ENCODE measurements at regions not wholly inside any gene's neighbourhood (a gene's known extent, or its start where the extent isn't known, plus 50 kb on each side); places are given as distances from the start of the nearest gene placed in this dataset.

DNA sequence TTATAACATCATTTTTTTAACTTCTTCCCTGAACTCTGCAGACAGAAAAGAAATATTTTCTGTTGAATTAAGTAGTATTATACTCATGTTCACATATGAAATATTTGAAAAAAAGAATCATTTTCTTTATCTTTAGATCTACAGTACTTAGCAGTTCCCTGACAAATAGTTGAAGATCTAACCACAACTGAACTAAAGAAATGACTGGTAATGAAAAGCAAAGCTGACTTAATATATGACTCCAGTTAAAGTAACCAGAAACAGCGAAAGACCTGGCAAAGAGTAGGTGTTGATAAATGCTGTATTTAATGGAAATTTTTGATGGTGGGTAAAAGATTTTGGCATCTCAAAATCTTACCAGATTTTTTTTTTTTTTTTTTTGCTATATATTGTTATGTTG is 207.1 kb upstream of the SLC16A7 start:
- Histone ChIP-seq H3K27ac (ENCODE audit: low read depth, low read length) (no peak overlapping the region), H2AFZ (ENCODE audit: low read depth, low read length, poor library complexity, severe bottlenecking) (no peak overlapping the region), H3K36me3 (ENCODE audit: control insufficient read depth in 1 of 2, insufficient read depth in 2 of 2, low read length in 2 of 2) (no peaks in the 10 kb centered on the region), H3K4me1 (ENCODE audit: control insufficient read depth in 1 of 2, insufficient read depth in 2 of 2, low read length in 2 of 2) (no peaks in the 10 kb centered on the region), H3K9me2 (ENCODE audit: insufficient read depth) (no peaks in the 10 kb centered on the region), H3K27me3 (ENCODE audit: insufficient read depth, low read length) (no peaks in the 10 kb centered on the region), H3K4me3 (replicated peaks in 1 of 2; ENCODE audit: low read depth in 1 of 2, low read length in 2 of 2) (no peak overlapping the region), H3K9ac (ENCODE audit: low read length) (no peak overlapping the region), H3K79me2 (ENCODE audit: insufficient read depth, low read length) (no peaks in the 10 kb centered on the region), H4K20me1 (ENCODE audit: insufficient read depth) (no peaks in the 10 kb centered on the region), H3K9me3 (ENCODE audit: control insufficient read depth in 1 of 2, insufficient read depth in 1 of 2, low read depth in 1 of 2, low read length in 2 of 2) (no peaks in the 10 kb centered on the region), H3K4me2 (ENCODE audit: low read length) (no peak overlapping the region)
- no TSS peak for BruUV-seq (replicated peaks)
- intact Hi-C loops (cut with micrococcal nuclease) = no loop called here
- TF ChIP-seq CEBPB (IDR thresholded peaks at IDR 0.05; ENCODE audit: low read depth) (no peak), CBX3 (IDR thresholded peaks at IDR 0.05; ENCODE audit: low read depth) (no peak), EGR1 (IDR thresholded peaks at IDR 0.05; ENCODE audit: low read depth) (no peak), RAD21 (IDR thresholded peaks at IDR 0.05; ENCODE audit: low read depth) (no peak), ELF1 (IDR thresholded peaks at IDR 0.05; ENCODE audit: borderline replicate concordance, low read depth) (no peak), JUND (IDR thresholded peaks at IDR 0.05) (no peak), CTCF (IDR thresholded peaks at IDR 0.05 in 2 of 3, conservative IDR thresholded peaks at IDR 0.05 in 1 of 3; ENCODE audit: borderline replicate concordance in 1 of 3, insufficient read depth in 1 of 3, low read depth in 2 of 3, low read length in 2 of 3) (no peak), YY1 (IDR thresholded peaks at IDR 0.05; ENCODE audit: extremely low read depth, insufficient replicate concordance, low read depth, low read length) (no peak), SRF (IDR thresholded peaks at IDR 0.05; ENCODE audit: low read depth) (no peak), ZFX (IDR thresholded peaks at IDR 0.05) (no peak), SP1 (IDR thresholded peaks at IDR 0.05; ENCODE audit: low read depth) (no peak)
- TF ChIP-seq, protein P1, sequence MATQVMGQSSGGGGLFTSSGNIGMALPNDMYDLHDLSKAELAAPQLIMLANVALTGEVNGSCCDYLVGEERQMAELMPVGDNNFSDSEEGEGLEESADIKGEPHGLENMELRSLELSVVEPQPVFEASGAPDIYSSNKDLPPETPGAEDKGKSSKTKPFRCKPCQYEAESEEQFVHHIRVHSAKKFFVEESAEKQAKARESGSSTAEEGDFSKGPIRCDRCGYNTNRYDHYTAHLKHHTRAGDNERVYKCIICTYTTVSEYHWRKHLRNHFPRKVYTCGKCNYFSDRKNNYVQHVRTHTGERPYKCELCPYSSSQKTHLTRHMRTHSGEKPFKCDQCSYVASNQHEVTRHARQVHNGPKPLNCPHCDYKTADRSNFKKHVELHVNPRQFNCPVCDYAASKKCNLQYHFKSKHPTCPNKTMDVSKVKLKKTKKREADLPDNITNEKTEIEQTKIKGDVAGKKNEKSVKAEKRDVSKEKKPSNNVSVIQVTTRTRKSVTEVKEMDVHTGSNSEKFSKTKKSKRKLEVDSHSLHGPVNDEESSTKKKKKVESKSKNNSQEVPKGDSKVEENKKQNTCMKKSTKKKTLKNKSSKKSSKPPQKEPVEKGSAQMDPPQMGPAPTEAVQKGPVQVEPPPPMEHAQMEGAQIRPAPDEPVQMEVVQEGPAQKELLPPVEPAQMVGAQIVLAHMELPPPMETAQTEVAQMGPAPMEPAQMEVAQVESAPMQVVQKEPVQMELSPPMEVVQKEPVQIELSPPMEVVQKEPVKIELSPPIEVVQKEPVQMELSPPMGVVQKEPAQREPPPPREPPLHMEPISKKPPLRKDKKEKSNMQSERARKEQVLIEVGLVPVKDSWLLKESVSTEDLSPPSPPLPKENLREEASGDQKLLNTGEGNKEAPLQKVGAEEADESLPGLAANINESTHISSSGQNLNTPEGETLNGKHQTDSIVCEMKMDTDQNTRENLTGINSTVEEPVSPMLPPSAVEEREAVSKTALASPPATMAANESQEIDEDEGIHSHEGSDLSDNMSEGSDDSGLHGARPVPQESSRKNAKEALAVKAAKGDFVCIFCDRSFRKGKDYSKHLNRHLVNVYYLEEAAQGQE (IDR thresholded peaks at IDR 0.05; ENCODE audit: low read depth) = no peak
- TF ChIP-seq, protein P2, sequence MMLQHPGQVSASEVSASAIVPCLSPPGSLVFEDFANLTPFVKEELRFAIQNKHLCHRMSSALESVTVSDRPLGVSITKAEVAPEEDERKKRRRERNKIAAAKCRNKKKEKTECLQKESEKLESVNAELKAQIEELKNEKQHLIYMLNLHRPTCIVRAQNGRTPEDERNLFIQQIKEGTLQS (IDR thresholded peaks at IDR 0.05) = no peak
- ChIA-PET RAD21 (ENCODE audit: low non-redundant PET in 1 of 2, low total read pairs in 2 of 2, uncharacterized antibody in 2 of 2, unreplicated experiment in 2 of 2) (no interaction called here), POLR2A (no interaction called here), CTCF (no interaction called here)
- ATAC-seq (no peak), DNase-seq (ENCODE audit: low read depth, low spot score) (no peak)
